T-helper 2 cell (primary cell): ENCODE measurements at regions not wholly inside any gene's neighbourhood (a gene's known extent, or its start where the extent isn't known, plus 50 kb on each side); places are given as distances from the start of the nearest gene placed in this dataset.
A peak's percentile ranks its signal among the peaks of the same experiment; 100 is the strongest.

Experiments
- DNase-seq, 5 experiments: peaks; one replicate each; pipeline versions ENCODE4 v3.0.0 to v3.0.0-alpha.2; 2012 to 2022

DNA sequence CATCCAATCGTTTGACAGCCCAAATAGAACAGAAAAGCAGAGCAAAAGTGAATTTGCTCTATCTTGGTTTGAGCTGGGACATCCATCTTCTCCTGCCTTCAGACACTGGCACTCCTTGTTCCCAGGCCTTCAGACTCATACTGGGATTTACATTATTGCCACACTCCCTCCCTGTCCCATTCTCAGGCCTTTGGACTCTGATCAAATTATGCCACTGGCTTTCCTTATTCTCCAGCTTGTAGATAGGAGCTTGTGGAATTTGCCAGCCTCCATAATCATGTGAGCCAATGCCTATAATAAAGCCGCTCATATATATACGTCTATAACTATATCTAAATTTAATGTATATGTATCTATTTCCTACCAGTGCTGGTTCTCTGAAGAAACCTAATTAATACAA is 568.3 kb upstream of the KIRREL3 start:
- no peak for DNase-seq

DNA sequence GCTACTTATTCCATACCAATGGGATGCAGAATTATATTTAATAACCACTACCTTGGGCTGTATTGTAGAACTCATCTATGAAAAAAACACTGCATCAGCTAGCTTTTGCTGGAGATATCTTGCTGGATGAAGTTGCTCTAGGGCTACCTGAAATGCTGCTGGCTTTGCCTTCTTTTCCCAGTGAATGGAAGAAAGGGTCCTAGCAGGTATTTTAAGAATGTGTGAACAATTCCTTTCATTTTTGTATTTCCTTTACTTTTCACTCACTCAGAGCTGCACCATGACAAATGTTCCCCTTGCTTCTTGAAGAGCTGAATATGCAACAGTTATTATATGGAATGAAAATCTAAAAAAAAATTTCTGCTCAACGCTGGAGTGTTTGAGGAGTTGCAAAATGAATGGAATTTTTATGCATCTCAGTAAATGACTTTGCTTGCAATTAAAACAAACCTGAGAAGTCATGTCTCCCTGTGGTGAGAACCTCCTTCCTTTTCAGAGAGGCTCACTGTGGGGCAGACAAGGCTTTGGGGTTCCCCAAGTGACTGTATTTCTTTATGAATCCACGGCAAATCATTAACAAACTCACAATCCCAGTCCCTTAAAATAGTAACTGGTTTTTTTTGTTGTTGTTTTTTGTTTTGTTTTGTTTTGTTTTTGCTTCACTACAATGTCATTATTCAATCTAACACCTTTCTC is 566.8 kb upstream of the KIRREL3 start:
- DNase-seq: no peak

DNA sequence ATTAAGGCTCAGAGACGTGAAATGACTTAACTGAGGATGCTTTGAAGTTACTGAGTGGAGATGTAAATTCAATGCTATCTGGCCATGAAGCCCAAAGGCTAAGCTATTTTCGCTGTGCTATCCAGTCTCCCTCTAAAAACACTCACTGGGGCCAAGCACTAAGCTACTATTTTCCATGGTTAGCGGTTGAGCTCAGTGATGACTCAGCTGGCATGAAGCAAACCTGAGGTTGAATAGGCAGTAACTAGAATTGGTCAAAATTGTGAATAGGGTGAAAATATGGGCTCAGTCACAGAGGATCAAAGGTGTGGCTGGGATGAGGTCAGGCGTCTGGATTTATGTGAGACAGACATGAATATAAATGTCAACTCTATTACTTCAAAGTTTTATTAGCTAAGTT is 564.2 kb upstream of the KIRREL3 start:
- DNase-seq: no peak

DNA sequence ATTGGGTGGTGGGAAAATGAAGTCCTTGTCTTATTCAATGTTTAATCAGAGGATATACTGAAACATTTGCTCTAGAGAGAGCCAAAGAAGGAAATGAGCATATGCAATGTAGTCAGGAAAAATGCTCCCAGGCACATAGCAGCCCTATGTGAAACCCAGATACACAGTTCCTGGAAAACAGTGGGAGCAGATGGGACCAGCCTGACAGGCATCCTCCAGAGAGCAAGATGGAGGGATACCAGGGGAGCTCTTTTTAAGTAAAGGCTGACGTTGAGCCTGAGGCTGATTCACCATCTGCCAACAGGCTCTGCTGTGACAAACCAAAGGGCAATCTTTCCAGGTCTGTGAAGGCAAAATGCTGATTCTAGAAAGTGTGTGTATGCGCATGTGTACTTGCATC is 559.4 kb upstream of the KIRREL3 start:
- DNase-seq: no peak

DNA sequence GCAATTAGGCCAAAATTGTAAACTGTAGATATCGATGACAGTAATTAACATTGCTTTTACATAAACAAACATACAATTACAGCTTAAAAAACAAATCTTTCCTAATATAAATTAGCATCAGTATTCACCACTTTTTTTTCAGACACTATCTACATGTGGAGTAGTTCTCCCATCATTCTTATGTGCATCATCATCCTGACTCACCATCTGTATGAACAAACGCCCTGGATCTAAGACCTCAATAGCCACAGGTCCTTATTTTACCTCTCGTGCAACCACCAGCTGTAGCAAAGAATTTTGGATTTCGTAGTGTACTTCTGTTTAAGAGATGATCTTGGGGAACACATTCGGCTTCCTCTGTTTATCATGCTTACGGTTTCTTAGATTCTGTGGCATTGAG is 551.9 kb upstream of the KIRREL3 start:
- no peak for DNase-seq

DNA sequence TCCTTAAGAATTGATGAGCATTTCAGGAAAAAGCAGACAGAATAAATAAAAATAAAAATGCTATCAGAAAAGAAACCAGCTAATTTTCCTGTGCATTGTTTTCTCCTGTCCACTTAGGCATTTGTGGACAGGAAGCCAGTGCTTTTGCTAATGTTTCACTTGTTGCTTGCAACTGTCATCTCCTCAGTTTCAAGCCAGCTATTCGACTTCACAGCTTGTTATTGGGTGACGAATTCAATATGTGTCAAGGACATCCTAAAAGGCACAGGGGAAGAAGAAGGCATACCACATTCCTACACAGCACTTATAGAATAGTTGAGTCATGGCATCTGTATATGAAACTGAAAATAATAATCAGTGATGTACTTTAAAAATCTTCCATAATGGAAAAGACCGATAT is 530.6 kb upstream of the KIRREL3 start:
- no peak for DNase-seq

DNA sequence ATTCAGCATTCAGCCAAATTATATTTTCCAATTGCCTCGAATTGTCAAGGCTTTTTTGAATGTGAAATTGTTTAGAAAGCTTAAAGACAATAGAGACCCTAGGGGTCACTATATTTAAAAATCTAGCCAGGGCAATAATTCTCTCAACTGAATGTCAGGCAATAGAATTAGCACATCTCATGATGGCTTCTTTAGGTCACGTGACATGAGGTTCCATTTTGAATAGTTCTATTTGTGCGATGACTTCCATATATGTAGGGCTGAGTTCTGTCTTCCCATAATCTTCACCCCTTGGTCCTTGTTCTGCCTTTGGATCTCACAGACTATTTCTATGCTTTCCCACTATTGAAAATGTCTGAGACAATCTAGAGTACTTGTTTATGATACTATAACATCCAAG is 527.7 kb upstream of the KIRREL3 start:
- DNase-seq: no peak

DNA sequence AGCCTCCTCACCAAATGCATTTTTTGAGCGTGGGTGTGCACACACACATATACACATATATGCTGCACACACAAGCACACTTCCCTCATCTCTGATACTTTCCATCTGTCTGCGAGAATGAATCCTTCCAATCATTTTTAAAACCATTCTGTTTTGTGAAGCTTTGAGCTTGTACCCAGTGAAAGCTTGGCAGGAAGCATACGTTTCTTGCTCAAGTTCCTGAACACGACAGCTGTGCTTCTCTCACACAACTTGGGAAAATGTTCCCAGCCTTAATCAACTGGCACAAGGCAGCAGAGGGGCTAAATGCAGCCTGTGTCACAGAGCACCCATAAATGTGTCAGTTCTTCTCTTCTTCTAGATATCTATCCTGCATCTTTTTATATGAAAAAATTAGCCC is 524.0 kb upstream of the KIRREL3 start:
- DNase-seq: no peak

DNA sequence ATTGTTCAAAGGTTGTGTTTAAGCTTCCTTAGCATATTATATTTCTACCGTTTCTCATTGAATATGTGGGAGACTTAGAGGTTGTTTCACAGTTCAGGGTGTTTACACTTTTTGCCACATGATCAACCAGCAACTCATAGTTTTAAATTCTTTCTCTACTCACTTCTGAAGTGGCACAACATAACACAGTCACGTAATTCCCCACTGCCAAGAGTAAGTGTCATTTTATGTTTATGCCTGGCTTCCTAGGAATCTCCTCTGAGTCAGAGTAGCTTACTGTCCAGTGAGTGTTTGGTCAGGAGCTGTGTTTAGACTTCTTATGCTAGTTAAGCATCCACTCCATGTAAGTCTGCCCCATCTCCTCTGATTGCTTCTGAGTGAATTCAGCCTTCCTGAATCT is 520.8 kb upstream of the KIRREL3 start:
- DNase-seq: no peak

DNA sequence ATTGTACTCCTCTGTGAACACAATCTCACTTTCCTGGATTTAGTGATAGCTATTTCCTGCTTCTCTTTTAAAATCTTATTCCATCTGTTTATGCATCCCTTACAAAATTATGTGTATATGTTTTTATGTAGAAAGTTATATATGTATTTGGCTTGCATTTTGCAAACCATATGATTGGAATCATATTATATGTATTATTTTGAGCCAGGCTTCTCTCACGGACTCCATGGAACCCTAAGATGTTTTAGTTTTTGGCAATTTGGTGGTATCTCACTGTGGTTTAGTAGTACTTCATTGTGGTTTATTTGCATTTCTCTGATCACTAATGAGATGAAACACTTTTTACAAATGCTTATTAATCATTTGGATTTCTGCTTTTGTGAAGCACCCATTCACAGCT is 507.3 kb upstream of the KIRREL3 start:
- DNase-seq: no peak

DNA sequence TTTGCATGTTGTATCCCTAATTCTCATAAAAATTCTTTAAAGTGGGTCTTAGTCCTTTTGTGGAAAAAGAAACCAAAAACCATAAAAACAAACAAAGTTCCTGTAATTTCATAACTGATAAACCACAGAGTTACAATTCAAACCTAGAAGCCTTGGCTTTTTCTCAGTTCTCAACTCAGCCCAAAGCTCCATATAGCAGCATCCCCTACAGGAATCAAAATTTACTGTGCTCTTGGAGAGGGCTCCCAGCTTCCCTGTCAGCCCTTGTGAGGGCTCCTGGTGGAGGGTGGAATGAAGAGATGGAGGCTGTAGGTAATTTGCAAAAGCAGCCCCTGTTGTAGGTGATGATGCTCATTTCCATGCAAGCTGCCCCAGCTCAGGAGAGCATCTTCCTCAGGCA is 506.1 kb upstream of the KIRREL3 start:
- no peak for DNase-seq

DNA sequence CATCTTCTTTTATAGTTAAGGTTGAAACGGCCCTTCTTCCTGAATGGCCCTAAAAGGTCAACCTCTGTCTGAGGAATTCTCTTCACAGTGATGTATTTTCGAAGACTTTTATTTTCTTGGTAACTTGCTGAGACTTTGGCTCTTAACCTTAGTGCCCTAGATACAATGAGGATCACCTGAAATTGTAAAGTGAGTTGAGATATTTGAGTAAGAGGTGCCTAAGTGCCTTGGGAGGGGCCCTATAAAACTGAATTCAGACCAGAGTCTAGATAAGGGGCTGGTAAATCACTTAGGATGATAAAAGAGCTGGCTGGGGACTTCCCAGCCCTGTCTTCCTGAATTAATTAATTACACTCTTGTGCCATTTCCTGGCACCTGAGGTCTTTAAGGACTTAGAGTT is 505.6 kb upstream of the KIRREL3 start:
- DNase-seq: no peak

DNA sequence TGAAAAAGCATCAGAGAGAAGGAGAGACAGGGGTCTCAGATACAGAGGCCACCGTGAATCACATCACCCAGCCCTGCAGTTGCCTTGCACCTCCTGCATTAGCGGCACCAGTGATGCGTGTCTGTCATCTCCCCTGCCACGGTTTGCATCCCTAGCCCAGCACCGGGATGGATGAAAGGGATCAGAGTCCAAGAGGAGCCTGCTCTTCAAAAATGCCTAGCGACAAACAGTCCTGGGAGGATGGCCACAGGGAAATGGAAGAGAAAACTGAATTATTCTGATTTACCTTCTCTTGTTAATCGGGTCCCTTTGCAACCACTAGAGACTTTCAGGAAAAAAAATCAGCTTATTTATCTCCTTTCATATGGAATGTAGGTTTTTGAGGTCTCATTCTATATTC is 495.6 kb upstream of the KIRREL3 start:
- no peak for DNase-seq

DNA sequence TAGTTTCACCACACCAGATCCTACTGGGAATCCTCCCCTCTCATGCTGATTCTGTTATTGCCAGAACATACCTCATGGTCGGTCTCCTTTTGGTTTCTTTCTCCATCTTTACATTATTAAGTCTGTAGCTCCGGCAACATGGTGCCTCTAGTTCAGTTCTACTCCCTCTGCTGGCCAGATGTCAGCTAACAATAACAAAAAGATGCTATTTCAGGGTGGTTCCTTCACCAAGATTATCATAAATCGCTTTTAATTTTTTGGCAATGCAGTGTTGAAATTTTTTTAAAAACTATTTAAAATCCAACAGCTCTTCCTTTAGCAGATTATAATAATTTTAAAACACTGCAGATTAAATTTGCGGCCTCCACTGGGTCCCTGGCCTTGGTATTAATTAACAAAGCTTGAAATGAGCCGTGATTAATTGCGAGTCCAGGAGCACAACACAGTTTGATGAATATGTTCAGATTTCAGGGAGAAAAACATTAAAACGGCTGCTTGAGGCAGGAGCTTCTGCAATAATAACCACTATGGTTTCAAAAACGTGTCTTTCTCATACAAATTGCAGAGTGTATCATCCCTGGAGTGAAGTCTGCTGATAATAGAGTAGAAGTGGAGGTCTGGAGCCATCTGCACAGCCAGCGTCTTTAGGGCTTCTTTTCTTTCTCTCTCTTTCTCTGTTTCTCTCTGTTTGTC is 492.9 kb upstream of the KIRREL3 start:
- no peak for DNase-seq

DNA sequence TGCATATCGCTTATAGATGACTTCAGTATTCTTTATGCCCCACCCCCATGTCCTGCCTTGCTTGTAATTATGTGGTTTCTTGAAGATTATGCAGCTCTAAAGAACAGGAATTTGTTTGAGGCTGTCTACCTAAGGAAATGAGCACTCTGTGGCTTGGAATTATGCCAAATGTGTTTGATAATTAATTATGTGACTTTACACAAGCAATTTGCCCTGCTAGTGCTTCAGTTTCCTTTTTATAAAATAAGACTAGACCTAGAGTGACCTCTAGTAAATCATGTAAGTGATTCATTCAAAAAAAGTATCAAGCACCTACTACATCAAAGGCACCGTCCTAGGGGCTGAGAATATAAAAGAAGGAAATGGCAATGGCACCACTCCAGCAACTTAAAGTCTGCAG is 491.5 kb upstream of the KIRREL3 start:
- DNase-seq: no peak

DNA sequence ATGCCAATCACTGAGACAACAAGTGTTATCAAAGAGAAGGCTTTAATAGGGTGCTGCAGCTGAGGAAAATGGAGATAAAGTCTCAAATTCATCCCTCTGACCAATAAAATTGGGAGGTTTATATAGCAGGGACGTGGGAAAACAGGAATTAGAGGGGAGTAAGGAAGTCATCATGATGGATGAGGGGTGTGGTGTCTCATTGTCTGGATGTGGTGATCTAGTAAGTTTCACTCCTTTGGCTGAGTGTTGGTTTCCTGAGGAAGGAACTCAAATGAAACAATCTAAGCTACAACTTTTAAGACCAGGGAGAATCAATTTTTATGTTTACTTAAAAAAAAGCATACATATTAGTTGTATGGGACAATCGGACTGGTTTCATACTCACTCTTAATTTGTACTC is 491.0 kb upstream of the KIRREL3 start:
- DNase-seq: no peak

DNA sequence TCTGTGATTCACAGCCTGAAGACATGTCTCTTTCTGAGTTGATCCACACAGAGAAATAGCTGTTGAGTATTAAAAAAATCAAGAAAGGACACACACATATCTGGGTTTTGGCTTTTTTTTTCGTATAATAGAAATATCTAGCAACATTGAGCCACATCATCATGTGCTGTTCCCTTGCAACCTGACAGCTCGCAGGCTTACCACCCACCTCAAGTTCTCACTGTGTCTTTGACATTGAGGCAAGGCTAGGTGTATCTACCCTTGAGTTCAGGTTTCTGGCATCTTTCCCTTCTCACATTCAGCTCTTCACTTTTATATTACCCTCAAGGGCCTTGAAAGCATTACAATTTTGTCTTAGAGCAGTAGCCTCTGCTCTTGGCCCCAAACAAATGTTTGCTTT is 490.3 kb upstream of the KIRREL3 start:
- no peak for DNase-seq

DNA sequence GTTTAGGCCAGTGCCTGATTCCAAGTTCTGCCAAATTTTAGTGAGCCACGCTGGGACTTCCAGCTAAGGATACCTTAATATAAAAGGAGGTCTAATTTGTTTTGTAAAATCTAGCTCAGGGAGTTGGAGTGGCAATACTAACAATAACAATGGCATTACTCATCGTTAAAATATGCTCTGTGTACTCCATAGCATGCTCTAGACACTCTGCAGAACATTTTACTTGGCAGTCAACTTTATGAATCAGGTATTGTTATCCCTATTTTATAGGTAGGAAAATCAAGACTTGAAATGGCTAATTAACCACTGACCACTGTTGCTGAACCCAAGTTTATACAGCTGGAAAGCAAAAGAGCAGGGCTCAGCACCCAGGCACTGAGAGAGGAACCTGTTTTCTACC is 485.0 kb upstream of the KIRREL3 start:
- DNase-seq: no peak

DNA sequence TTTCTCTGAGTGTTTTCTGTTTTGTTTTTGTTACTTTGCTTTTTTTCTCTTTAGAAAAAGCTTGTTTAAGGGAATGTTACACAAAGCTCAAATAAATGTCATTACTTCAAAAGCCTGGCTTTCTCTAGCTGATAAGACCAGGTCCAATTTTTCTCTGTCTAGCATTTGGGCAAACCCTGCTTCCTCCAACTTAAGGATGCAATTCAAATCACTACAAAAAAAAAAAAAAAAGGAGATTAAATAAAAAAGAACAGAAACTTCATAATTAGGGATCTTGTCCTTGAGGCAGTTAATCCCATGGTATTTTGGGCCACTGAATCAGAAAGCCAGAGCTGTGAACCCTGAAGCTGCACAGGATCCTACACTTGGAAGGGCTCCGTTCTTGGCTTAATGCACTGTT is 480.8 kb upstream of the KIRREL3 start:
- no peak for DNase-seq

DNA sequence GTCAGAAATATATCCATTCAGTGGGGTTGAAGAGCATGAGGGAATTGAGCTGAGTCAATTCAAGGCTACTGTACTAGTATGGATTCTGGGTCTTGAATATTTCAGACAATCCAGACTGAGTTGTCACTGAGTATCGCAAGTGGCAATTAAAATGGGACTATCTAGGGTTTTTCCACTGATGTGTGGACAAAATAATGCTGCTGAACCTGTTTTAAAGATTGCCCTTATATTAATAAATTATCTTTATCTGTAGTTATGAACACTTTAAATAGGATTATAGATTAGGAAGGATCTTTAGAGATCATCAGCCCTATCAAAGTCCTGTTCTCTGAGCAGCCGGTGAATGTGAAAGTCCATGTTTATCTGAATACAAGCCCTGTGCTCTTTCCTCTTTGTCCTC is 478.3 kb upstream of the KIRREL3 start:
- no peak for DNase-seq

DNA sequence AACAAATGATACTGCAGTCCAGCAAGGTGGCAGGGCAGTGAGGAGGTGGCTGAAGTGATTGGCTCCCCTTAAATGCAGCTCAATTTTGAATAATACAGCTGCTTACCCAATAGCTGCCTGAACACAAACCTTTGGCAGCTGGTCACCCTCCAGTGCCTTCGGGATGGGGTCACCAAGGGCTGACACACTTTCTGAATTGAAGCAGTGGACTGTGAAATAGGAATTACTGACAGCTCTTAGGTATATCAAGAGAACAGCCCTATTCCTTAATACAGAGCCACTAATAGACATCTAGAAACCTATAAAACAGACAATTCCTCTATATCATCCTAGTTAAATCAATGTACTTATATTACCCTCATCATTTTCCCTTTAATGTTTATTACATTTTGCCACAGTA is 474.2 kb upstream of the KIRREL3 start:
- no peak for DNase-seq

DNA sequence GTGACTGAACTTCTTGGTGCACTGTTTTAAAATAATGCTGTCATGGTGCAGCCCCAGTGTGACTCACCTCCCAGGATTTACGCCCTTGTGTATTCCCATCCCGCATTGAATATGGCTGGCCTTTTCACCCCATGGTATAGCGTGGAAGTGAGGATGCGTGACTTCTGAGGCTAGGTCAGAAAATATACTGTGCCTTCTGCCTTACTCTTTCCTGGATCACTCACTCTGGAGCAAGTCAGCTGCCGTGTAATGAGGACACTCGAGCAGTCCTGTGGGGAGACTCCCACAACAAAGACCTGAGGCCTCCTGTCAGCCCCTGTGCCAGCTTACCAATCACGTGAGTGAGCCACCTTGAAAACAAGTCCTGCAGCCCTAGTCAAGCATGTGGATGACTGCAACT is 471.9 kb upstream of the KIRREL3 start:
- no peak for DNase-seq

DNA sequence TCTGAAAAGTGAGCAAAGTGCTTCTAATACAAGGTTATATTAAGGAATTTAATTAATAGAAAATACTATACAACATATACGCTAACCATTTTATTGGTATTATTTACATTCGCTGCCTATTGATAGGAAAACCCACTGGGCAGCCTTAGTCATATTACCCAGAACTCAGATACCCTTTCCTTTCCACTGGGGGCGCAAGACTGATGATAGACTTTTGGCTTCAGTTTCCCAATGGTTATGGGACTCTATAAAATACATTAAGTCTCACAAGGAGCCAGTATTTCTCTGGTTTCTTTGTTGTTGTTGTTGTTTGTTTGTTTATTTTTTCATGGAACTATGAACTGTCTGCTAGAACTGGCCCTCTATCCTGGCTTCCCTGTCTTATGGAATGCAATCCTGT is 471.1 kb upstream of the KIRREL3 start:
- no peak for DNase-seq

DNA sequence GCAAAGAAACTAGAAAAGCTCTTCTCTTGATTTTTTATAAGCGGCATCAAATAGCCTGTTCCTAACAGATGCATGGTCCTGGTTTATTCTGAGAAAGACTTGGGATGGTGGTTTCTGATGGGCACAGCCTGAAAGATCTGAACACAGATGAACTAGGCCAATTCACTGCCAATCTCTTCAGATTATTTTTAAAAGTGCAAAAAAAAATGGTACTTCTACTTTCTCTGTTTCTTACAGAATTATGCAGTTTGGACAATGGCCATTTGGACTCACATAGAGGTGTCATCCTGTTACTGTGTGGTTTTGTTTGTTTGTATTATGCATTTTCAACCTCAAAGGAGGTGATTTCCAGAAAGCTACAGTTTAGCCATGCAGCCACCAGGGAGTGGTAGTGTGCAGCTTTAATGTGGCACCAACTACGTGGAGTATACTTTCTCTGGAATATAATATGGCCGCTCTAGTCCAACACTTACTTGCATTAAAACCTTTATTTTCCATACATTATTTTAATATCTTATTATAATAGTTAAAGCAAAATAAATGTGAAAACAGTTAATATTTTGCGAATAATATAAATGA is 469.8 kb upstream of the KIRREL3 start:
- peak in 1 of 5 experiments; percentile 9 for DNase-seq

DNA sequence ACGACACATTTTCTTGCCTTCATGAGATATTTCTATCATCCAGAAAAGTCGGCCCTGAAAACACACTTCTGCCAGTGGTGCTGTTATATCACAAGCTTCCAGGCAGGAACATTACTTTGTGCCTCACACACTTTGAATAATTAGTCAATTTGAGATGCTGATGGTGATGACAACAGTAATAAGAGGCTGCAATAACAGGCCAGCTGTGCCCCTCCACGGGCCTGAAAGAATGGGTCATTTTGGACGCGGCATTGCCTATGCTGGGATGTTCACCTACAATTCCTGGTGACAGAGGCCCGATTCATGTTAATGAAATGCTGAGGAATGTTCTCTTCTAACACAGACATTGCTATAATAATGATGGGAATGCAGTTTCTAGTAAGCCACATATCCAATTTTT is 463.8 kb upstream of the KIRREL3 start:
- no peak for DNase-seq
